NB4 (cell line): ENCODE measurements at regions not wholly inside any gene's neighbourhood (a gene's known extent, or its start where the extent isn't known, plus 50 kb on each side); places are given as distances from the start of the nearest gene placed in this dataset.

ENCODE experiments used
- CTCF ChIP-seq: IDR thresholded peaks from one replicate; pipeline ENCODE4 v1.5.1; 2012; ENCODE audit warnings: low read depth, low read length
- MAX ChIP-seq: IDR thresholded peaks from 2 replicates; pipeline ENCODE4 v1.6.1; 2011; ENCODE audit warnings: low read depth, low read length
- POLR2A ChIP-seq: IDR thresholded peaks from 2 replicates; pipeline ENCODE4 v1.6.1; 2011; ENCODE audit warnings: mild to moderate bottlenecking; ENCODE audit not compliant: insufficient read length; ENCODE audit errors: extremely low read depth

GRCh38 chr12:107379852-107380567, 286.7 kb upstream of the CRY1 start:
- TF ChIP-seq CTCF (no peak), POLR2A (no peak), MAX (no peak)
